ENCODE measurements at regions not wholly inside any gene's neighbourhood (a gene's known extent, or its start where the extent isn't known, plus 50 kb on each side); places are given as distances from the start of the nearest gene placed in this dataset.
"Not testable (repeated sequence)": the region's sequence is repeated elsewhere in the genome, so short reads cannot be mapped to it uniquely, and the experiment has no call there.

- TF ChIP-seq POLR2A (IDR thresholded peaks at IDR 0.05); CTCF (IDR thresholded peaks at IDR 0.05); EP300 (IDR thresholded peaks at IDR 0.05; ENCODE audit: low read depth); POLR2AphosphoS5 (IDR thresholded peaks at IDR 0.05): not testable (repeated sequence)
These were observed 134.9 kb upstream of the ERV3-1 start for GRCh38 chr7:65141405-65141778.

Data from transverse colon (tissue), 4 donors.